ENCODE measurements at regions not wholly inside any gene's neighbourhood (a gene's known extent, or its start where the extent isn't known, plus 50 kb on each side); places are given as distances from the start of the nearest gene placed in this dataset.
A peak's percentile ranks its signal among the peaks of the same experiment; 100 is the strongest.

- TF ChIP-seq EZH2phosphoT487 (IDR thresholded peaks at IDR 0.05; ENCODE audit: borderline replicate concordance, low read depth, low read length): no peak
- TF ChIP-seq, protein P1, sequence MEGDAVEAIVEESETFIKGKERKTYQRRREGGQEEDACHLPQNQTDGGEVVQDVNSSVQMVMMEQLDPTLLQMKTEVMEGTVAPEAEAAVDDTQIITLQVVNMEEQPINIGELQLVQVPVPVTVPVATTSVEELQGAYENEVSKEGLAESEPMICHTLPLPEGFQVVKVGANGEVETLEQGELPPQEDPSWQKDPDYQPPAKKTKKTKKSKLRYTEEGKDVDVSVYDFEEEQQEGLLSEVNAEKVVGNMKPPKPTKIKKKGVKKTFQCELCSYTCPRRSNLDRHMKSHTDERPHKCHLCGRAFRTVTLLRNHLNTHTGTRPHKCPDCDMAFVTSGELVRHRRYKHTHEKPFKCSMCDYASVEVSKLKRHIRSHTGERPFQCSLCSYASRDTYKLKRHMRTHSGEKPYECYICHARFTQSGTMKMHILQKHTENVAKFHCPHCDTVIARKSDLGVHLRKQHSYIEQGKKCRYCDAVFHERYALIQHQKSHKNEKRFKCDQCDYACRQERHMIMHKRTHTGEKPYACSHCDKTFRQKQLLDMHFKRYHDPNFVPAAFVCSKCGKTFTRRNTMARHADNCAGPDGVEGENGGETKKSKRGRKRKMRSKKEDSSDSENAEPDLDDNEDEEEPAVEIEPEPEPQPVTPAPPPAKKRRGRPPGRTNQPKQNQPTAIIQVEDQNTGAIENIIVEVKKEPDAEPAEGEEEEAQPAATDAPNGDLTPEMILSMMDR (conservative IDR thresholded peaks at IDR 0.05; ENCODE audit: low read length): no peak
- Histone ChIP-seq H3K4me3 (ENCODE audit: low read depth, low read length, poor library complexity, severe bottlenecking) (no peak overlapping the region), H3K36me3 (ENCODE audit: insufficient read depth, low read length) (peaks cover 7% of the 10 kb centered on the region; the same call in 1 of the 2 replicates), H2AFZ (ENCODE audit: low read length) (peak overlapping the region; percentile 88; the same call in 1 of the 2 replicates), H3K4me2 (ENCODE audit: low read length) (peak overlapping the region; percentile 51), H4K20me1 (ENCODE audit: insufficient read depth, low read length) (no peaks in the 10 kb centered on the region), H3K9me3 (ENCODE audit: low read length) (peaks cover 6% of the 10 kb centered on the region; the same call in 1 of the 2 replicates), H3K4me1 (ENCODE audit: insufficient read depth, low read length, poor library complexity, severe bottlenecking) (peaks cover 34% of the 10 kb centered on the region), H3K79me2 (ENCODE audit: insufficient read depth, low read depth, low read length) (no peaks in the 10 kb centered on the region), H3K9me2 (ENCODE audit: insufficient read depth, low read length) (no peaks in the 10 kb centered on the region), H3K27ac (ENCODE audit: low read depth, low read length, poor library complexity, severe bottlenecking) (no peak overlapping the region)
- DNase-seq (ENCODE audit: low spot score): no peak
- CTCF ChIA-PET (ENCODE audit: unreplicated experiment): no interaction called here
- intact Hi-C loops (cut with micrococcal nuclease; ENCODE audit: unreplicated experiment): no loop called here
- no TSS peak for BruUV-seq (replicated peaks)
- POLR2A ChIA-PET: no interaction called here
Measured at GRCh38 chr14:50040895-50041465, 75.4 kb downstream of the VCPKMT start.

- Histone ChIP-seq H3K4me2 (ENCODE audit: low read length) (no peak overlapping the region), H3K79me2 (ENCODE audit: insufficient read depth, low read depth, low read length) (no peaks in the 10 kb centered on the region), H3K4me3 (ENCODE audit: low read depth, low read length, poor library complexity, severe bottlenecking) (no peak overlapping the region), H3K36me3 (ENCODE audit: insufficient read depth, low read length) (peaks cover 7% of the 10 kb centered on the region; the same call in 1 of the 2 replicates), H2AFZ (ENCODE audit: low read length) (no peak overlapping the region), H4K20me1 (ENCODE audit: insufficient read depth, low read length) (no peaks in the 10 kb centered on the region), H3K9me3 (ENCODE audit: low read length) (peaks cover 7% of the 10 kb centered on the region; the same call in 1 of the 2 replicates), H3K27ac (ENCODE audit: low read depth, low read length, poor library complexity, severe bottlenecking) (no peak overlapping the region), H3K9me2 (ENCODE audit: insufficient read depth, low read length) (no peaks in the 10 kb centered on the region), H3K4me1 (ENCODE audit: insufficient read depth, low read length, poor library complexity, severe bottlenecking) (peaks cover 35% of the 10 kb centered on the region)
- no peak for DNase-seq (ENCODE audit: low spot score)
- POLR2A ChIA-PET: no interaction called here
- BruUV-seq (replicated peaks): no TSS peak
- intact Hi-C loops (cut with micrococcal nuclease; ENCODE audit: unreplicated experiment): no loop called here
- TF ChIP-seq, protein P1 (conservative IDR thresholded peaks at IDR 0.05; ENCODE audit: low read length): no peak
- TF ChIP-seq EZH2phosphoT487 (IDR thresholded peaks at IDR 0.05; ENCODE audit: borderline replicate concordance, low read depth, low read length): no peak
- CTCF ChIA-PET (ENCODE audit: unreplicated experiment): no interaction called here
Measured at GRCh38 chr14:50041980-50042379, 74.4 kb downstream of the VCPKMT start.

DNA sequence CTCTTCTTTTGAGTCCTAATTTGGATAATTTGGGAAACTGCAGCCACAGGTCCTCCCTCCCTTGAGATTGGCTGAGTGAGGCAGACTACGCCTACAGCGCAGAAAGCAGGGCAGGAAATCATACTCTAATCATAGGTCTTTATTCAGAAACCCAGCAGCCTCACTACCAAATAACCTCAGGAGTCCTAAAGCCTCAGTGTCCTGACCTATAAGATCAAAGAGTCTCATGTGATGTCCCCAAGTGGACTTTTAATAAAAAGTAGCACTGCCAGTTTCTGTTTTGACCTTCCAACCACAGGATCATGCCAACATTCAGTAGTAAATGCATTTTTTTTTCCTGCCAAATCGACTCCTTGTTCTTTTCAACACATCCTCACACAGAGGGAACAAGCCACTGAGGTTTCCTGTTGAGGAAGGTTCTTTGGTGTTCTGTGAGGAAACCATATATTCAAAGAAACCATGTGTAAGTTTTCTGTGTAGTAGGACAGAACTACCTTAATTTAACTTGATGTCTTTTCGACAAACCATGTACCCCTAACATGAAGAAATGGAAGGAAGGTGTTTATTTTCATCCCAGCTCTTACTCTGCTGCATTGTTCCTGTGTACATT, 72.2 kb downstream of the VCPKMT start:
- ChIA-PET POLR2A (interaction anchor here (1.0 to 1.5 kb wide), 3 partner anchors 16 to 70 kb away, joined by 3 to 6 read pairs (median 5); no protein-coding TSS in a partner anchor), CTCF (ENCODE audit: unreplicated experiment) (no interaction called here)
- TF ChIP-seq, protein P1 (conservative IDR thresholded peaks at IDR 0.05; ENCODE audit: low read length): no peak
- no peak for TF ChIP-seq EZH2phosphoT487 (IDR thresholded peaks at IDR 0.05; ENCODE audit: borderline replicate concordance, low read depth, low read length)
- peak overlapping the region; percentile 88 for H2AFZ ChIP-seq (ENCODE audit: low read length)
- no peaks in the 10 kb centered on the region for H4K20me1 ChIP-seq (ENCODE audit: insufficient read depth, low read length)
- H3K4me2 ChIP-seq (ENCODE audit: low read length): peak overlapping the region; percentile 27; the same call in 1 of the 2 replicates
- H3K27ac ChIP-seq (ENCODE audit: low read depth, low read length, poor library complexity, severe bottlenecking): peak overlapping the region; percentile 17
- no peak overlapping the region for H3K4me3 ChIP-seq (ENCODE audit: low read depth, low read length, poor library complexity, severe bottlenecking)
- peaks cover 7% of the 10 kb centered on the region; the same call in 1 of the 2 replicates for H3K9me3 ChIP-seq (ENCODE audit: low read length)
- H3K4me1 ChIP-seq (ENCODE audit: insufficient read depth, low read length, poor library complexity, severe bottlenecking): peaks cover 43% of the 10 kb centered on the region
- peak; percentile 26 for DNase-seq (ENCODE audit: low spot score)
- intact Hi-C loops (cut with micrococcal nuclease; ENCODE audit: unreplicated experiment): no loop called here
- H3K79me2 ChIP-seq (ENCODE audit: insufficient read depth, low read depth, low read length): no peaks in the 10 kb centered on the region
- peaks cover 7% of the 10 kb centered on the region; the same call in 1 of the 2 replicates for H3K36me3 ChIP-seq (ENCODE audit: insufficient read depth, low read length)
- BruUV-seq (replicated peaks): no TSS peak
- H3K9me2 ChIP-seq (ENCODE audit: insufficient read depth, low read length): no peaks in the 10 kb centered on the region
